Calu3 (cell line): ENCODE measurements at regions not wholly inside any gene's neighbourhood (a gene's known extent, or its start where the extent isn't known, plus 50 kb on each side); places are given as distances from the start of the nearest gene placed in this dataset.

Experiments
- BruUV-seq: library from RNA; stranded (reverse); fragments of 400-500 nt; replicated peaks from 2 replicates; lab custom pipeline; 2021; lab: Mats Ljungman, UMichigan
- CTCF ChIA-PET: fragments of 300-600 bp; sonication (Branson Sonifier 250); formaldehyde crosslinking; loops from one replicate; lab custom pipeline; 2022; ENCODE audit warnings: antibody characterized with exemption; lab: Charles Lee
- DNase-seq: peaks from one replicate; pipeline ENCODE4 v3.0.0; 2022
- H3K27ac Mint-ChIP-seq: one replicate; pipeline ENCODE4 v1.8.0; 2022; ENCODE audit warnings: mixed read lengths; ENCODE audit not compliant: unreplicated experiment
- H3K27me3 Mint-ChIP-seq: one replicate; pipeline ENCODE4 v1.8.0; 2022; ENCODE audit warnings: mixed read lengths; ENCODE audit not compliant: unreplicated experiment
- H3K36me3 Mint-ChIP-seq: one replicate; pipeline ENCODE4 v1.8.0; 2022; ENCODE audit warnings: mild to moderate bottlenecking, moderate library complexity, mixed read lengths; ENCODE audit not compliant: insufficient read depth, unreplicated experiment
- H3K4me1 Mint-ChIP-seq: one replicate; pipeline ENCODE4 v1.8.0; 2022; ENCODE audit warnings: mild to moderate bottlenecking, low read depth, mixed read lengths; ENCODE audit not compliant: unreplicated experiment
- H3K4me3 Mint-ChIP-seq: one replicate; pipeline ENCODE4 v1.8.0; 2022; ENCODE audit warnings: mild to moderate bottlenecking, low read depth, moderate library complexity, mixed read lengths; ENCODE audit not compliant: unreplicated experiment
- H3K9me3 Mint-ChIP-seq: one replicate; pipeline ENCODE4 v1.8.0; 2022; ENCODE audit warnings: low read depth, mixed read lengths; ENCODE audit not compliant: unreplicated experiment
- intact Hi-C: fragments of 100-400 bp; cut with micrococcal nuclease; formaldehyde crosslinking; loops from one replicate; pipeline ENCODE4 v1.10.0; 2022; ENCODE audit not compliant: unreplicated experiment
- TF ChIP-seq, protein P1 (sequence below): fragments of 200-600 bp; IDR thresholded peaks from one replicate; pipeline ENCODE4 v1.8.0; 2022; ENCODE audit warnings: antibody characterized with exemption; ENCODE audit not compliant: unreplicated experiment

DNA sequence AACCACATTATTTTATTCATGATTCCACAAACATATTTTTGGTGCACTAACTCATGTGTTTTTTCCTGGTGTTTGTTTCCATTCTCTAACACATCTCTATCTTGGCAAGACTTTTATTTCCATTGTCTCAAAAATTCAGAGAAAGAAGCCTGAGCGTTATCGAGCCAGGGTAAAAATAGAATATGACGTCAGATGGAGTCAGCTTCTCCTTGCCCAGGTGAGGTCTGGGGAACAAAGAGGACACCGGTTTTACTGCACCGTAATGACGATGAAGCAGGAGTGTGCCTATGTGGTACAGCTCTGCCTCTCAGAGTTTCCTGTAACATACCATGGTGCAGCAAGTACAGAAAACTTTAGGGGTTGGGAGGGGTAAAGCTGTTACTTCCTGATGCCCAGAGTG is 661.6 kb downstream of the PLCL1 start:
- TF ChIP-seq, protein P1, sequence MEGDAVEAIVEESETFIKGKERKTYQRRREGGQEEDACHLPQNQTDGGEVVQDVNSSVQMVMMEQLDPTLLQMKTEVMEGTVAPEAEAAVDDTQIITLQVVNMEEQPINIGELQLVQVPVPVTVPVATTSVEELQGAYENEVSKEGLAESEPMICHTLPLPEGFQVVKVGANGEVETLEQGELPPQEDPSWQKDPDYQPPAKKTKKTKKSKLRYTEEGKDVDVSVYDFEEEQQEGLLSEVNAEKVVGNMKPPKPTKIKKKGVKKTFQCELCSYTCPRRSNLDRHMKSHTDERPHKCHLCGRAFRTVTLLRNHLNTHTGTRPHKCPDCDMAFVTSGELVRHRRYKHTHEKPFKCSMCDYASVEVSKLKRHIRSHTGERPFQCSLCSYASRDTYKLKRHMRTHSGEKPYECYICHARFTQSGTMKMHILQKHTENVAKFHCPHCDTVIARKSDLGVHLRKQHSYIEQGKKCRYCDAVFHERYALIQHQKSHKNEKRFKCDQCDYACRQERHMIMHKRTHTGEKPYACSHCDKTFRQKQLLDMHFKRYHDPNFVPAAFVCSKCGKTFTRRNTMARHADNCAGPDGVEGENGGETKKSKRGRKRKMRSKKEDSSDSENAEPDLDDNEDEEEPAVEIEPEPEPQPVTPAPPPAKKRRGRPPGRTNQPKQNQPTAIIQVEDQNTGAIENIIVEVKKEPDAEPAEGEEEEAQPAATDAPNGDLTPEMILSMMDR = no peak
- Mint-ChIP-seq H3K27ac (no peak overlapping the region), H3K36me3 (no peaks in the 10 kb centered on the region), H3K27me3 (no peaks in the 10 kb centered on the region), H3K9me3 (peaks cover 5% of the 10 kb centered on the region), H3K4me1 (no peaks in the 10 kb centered on the region), H3K4me3 (no peak overlapping the region)
- CTCF ChIA-PET = no interaction called here
- no TSS peak for BruUV-seq
- intact Hi-C loops = no loop called here
- no peak for DNase-seq

DNA sequence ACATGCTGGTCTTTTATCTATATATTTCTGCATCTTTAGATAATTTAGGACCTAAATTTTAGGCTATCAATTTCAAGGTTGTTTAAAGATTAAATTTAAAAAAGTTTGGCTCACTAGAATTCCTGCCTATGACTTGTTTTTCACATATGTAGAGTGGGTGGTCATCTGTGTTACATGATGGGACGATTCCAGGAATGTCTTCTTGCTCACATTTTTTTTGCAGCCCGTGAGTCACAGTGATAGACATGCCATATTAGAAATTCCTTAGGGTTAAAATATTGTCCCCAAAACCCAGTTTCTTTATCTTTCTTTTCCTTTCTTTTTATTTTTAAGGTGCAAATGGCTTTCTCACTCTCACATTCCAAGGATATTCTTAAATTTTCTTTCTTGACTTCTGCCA is 652.0 kb downstream of the PLCL1 start:
- no peaks in the 10 kb centered on the region for H3K36me3 Mint-ChIP-seq
- H3K9me3 Mint-ChIP-seq = no peaks in the 10 kb centered on the region
- no peak overlapping the region for H3K4me3 Mint-ChIP-seq
- no peak for DNase-seq
- TF ChIP-seq, protein P1 = no peak
- no TSS peak for BruUV-seq
- H3K27ac Mint-ChIP-seq = no peak overlapping the region
- CTCF ChIA-PET = no interaction called here
- H3K4me1 Mint-ChIP-seq = peaks cover 8% of the 10 kb centered on the region
- no peaks in the 10 kb centered on the region for H3K27me3 Mint-ChIP-seq
- intact Hi-C loops = no loop called here

- no peaks in the 10 kb centered on the region for H3K27me3 Mint-ChIP-seq
- TF ChIP-seq, protein P1 = no peak
- BruUV-seq = no TSS peak
- H3K4me3 Mint-ChIP-seq = no peak overlapping the region
- no peak for DNase-seq
- CTCF ChIA-PET = no interaction called here
- H3K27ac Mint-ChIP-seq = no peak overlapping the region
- no peaks in the 10 kb centered on the region for H3K36me3 Mint-ChIP-seq
- intact Hi-C loops = no loop called here
- H3K9me3 Mint-ChIP-seq = no peaks in the 10 kb centered on the region
- H3K4me1 Mint-ChIP-seq = peaks cover 8% of the 10 kb centered on the region
Observed at GRCh38 chr2:198453866-198454265, 649.5 kb downstream of the PLCL1 start.

DNA sequence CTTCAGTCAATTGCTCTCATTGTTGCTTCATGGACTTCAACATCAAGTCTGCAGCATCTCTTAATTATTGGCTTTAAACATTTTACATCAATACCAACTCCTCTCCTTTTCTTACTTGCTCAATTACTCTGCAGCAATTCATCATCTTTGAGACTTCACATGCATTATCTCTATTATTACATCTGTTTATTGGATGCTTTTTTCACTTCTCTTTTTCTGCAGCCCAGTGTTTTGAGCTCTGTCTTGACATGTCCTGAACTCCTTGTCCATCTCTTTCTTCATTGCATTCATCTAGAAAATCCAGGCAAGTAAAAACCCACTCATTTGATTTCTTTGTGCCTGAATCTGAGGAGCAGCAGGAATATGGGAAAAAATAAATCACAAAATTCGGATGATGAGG is 647.9 kb downstream of the PLCL1 start:
- CTCF ChIA-PET = no interaction called here
- no peaks in the 10 kb centered on the region for H3K9me3 Mint-ChIP-seq
- no TSS peak for BruUV-seq
- H3K4me3 Mint-ChIP-seq = no peak overlapping the region
- peaks cover 8% of the 10 kb centered on the region for H3K4me1 Mint-ChIP-seq
- TF ChIP-seq, protein P1 = no peak
- intact Hi-C loops = no loop called here
- no peak overlapping the region for H3K27ac Mint-ChIP-seq
- no peaks in the 10 kb centered on the region for H3K36me3 Mint-ChIP-seq
- no peak for DNase-seq
- H3K27me3 Mint-ChIP-seq = no peaks in the 10 kb centered on the region
